Superior temporal gyrus (tissue), 1 donor: ENCODE measurements at regions not wholly inside any gene's neighbourhood (a gene's known extent, or its start where the extent isn't known, plus 50 kb on each side); places are given as distances from the start of the nearest gene placed in this dataset.

Source experiments
- DNase-seq: peaks from one replicate; pipeline ENCODE4 v3.0.0-alpha.2; 2016; ENCODE audit errors: extremely low spot score

GRCh38 chr18:41135146-41135545 lies 819.9 kb upstream of the PIK3C3 start:
- DNase-seq: no peak

- DNase-seq: no peak
Observed at GRCh38 chr18:41134426-41134825, 820.6 kb upstream of the PIK3C3 start.

GRCh38 chr18:41131050-41131449 lies 824.0 kb upstream of the PIK3C3 start:
- DNase-seq: no peak

- DNase-seq: no peak
Observed at GRCh38 chr18:41128545-41128944, 826.5 kb upstream of the PIK3C3 start.

GRCh38 chr18:41128126-41128525 lies 826.9 kb upstream of the PIK3C3 start:
- DNase-seq: no peak

GRCh38 chr18:41126541-41127235 lies 828.3 kb upstream of the PIK3C3 start:
- no peak for DNase-seq

- no peak for DNase-seq
Observed at GRCh38 chr18:41121116-41121826, 833.8 kb upstream of the PIK3C3 start.

- no peak for DNase-seq
Observed at GRCh38 chr18:41119031-41119430, 836.0 kb upstream of the PIK3C3 start.

GRCh38 chr18:41113885-41114482 lies 841.0 kb upstream of the PIK3C3 start:
- no peak for DNase-seq

- DNase-seq: no peak
Observed at GRCh38 chr18:41099451-41099850, 855.6 kb upstream of the PIK3C3 start.

GRCh38 chr18:41096504-41096903 lies 858.5 kb upstream of the PIK3C3 start:
- DNase-seq: no peak

- no peak for DNase-seq
Observed at GRCh38 chr18:41077076-41077475, 878.0 kb upstream of the PIK3C3 start.

- DNase-seq: no peak
Observed at GRCh38 chr18:41075212-41075611, 879.8 kb upstream of the PIK3C3 start.

- DNase-seq: no peak
Observed at GRCh38 chr18:41073372-41073954, 881.6 kb upstream of the PIK3C3 start.

- no peak for DNase-seq
Observed at GRCh38 chr18:41072946-41073345, 882.1 kb upstream of the PIK3C3 start.

GRCh38 chr18:41071826-41072225 lies 883.2 kb upstream of the PIK3C3 start:
- DNase-seq: no peak

GRCh38 chr18:41069167-41069566 lies 885.9 kb upstream of the PIK3C3 start:
- no peak for DNase-seq

GRCh38 chr18:41064916-41065315 lies 890.1 kb upstream of the PIK3C3 start:
- DNase-seq: no peak

- DNase-seq: no peak
Observed at GRCh38 chr18:41060967-41061366, 894.1 kb upstream of the PIK3C3 start.

- DNase-seq: no peak
Observed at GRCh38 chr18:41059126-41059415, 896.0 kb upstream of the PIK3C3 start.

- DNase-seq: no peak
Observed at GRCh38 chr18:41058351-41059125, 896.5 kb upstream of the PIK3C3 start.

- DNase-seq: no peak
Observed at GRCh38 chr18:41052625-41053024, 902.4 kb upstream of the PIK3C3 start.
